Keratinocyte (primary cell): ENCODE measurements at regions not wholly inside any gene's neighbourhood (a gene's known extent, or its start where the extent isn't known, plus 50 kb on each side); places are given as distances from the start of the nearest gene placed in this dataset.

Experiments used
- CTCF ChIP-seq, 3 experiments: IDR thresholded peaks in 1 of 3; conservative IDR thresholded peaks in 1 of 3; optimal IDR thresholded peaks in 1 of 3; 2 replicates in 2 of 3; 3 replicates in 1 of 3; pipeline versions ENCODE3 to v1.5.1; 2011; ENCODE audit warnings: low read length in 3 of 3, mild to moderate bottlenecking in 3 of 3, moderate library complexity in 2 of 3, control low read depth in 1 of 3, inconsistent platforms in 1 of 3; ENCODE audit not compliant: insufficient read depth in 2 of 3; ENCODE audit errors: extremely low read depth in 1 of 3
- EZH2 ChIP-seq: IDR thresholded peaks from one replicate; pipeline ENCODE4 v1.6.1; 2012; ENCODE audit warnings: inconsistent platforms, mild to moderate bottlenecking, low read length, moderate library complexity

- TF ChIP-seq CTCF (optimal IDR thresholded peaks at IDR 0.05 in 1 of 3, IDR thresholded peaks at IDR 0.05 in 1 of 3, conservative IDR thresholded peaks at IDR 0.05 in 1 of 3; ENCODE audit: extremely low read depth in 1 of 3, insufficient read depth in 2 of 3, low read length in 3 of 3) (no peak), EZH2 (no peak)
Measured at GRCh38 chr3:13749063-13749764, 130.7 kb downstream of the WNT7A start.
